Stimulated activated CD4-positive, alpha-beta T cell treated with anti-CD3 and anti-CD28 coated beads, TNF-alpha, amount 100 ng/mL, for 1 hour (primary cell): ENCODE measurements at regions not wholly inside any gene's neighbourhood (a gene's known extent, or its start where the extent isn't known, plus 50 kb on each side); places are given as distances from the start of the nearest gene placed in this dataset.
"Not testable (repeated sequence)": the region's sequence is repeated elsewhere in the genome, so short reads cannot be mapped to it uniquely, and the experiment has no call there.

ENCODE experiments used
- DNase-seq, 3 donors: peaks; one replicate each; pipeline ENCODE4 v3.0.0-alpha.2; 2020; ENCODE audit warnings: low read depth in 3 of 3, low spot score in 1 of 3

GRCh38 chr17:64773386-64773835 lies 111.3 kb upstream of the SMURF2 start:
- DNase-seq: no peak

GRCh38 chr17:64772845-64773299 lies 110.8 kb upstream of the SMURF2 start:
- DNase-seq: no peak

DNA sequence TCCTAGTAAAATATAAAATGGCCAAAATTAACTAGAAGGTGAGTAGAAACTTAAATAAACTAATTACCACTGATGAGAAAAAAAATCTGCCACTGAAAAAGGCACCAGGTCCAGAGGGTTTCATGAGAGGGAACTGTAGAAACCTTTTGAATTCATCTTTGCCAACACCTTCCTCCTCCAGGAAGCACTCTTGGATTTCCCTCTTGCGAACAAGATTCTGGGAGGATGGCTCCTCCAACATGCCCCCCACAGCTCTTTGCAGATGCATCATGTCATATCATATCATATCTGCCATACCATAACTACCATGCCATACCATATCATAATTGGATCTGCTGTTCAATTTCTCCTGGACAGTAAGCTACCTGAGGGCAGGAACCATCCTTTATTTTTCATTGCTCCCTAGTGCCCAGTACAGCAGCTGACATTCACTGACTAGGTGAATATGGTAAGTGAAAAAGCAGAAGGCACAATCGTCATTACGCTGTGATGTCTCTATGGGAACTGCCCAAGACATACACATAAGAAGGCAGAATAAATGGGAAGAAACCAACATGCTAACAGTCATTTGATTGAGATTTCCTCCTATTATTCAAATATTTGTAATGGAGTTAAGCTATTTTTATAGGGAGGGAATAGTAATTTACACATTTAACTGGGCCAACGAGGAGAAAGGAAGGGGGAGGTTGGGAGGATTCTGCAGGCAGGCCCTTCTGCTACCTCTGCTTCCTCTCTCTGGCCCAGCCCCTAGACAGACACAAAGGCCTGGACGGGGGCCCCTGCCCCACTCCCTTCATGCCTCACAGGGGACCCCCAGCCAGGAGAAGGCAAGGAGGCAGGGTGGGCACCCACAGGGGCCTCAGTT lies 110.1 kb upstream of the SMURF2 start:
- DNase-seq: no peak

DNA sequence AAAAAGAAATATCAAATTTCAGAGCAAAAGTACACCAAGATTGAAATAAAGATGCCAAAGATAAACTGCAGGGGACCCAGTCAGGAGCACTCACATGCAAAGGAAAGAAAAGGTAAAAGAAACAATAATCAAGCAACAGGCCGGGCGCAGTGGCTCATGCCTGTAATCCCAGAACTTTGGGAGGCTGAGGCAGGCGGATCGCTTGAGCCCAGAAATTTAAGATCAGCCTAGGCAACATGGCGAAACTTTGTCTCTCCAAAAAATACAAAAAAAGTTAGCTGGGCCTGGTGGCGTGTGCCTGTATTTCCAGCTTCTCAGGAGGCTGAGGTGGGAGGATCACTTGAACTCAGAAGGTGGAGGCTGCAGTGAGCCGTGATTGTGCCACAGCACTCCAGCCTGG lies 107.6 kb upstream of the SMURF2 start:
- DNase-seq: no peak

- no peak for DNase-seq
Observed at GRCh38 chr17:64767269-64767997, 105.3 kb upstream of the SMURF2 start.

- DNase-seq: no peak
Observed at GRCh38 chr17:64765191-64765889, 103.2 kb upstream of the SMURF2 start.

DNA sequence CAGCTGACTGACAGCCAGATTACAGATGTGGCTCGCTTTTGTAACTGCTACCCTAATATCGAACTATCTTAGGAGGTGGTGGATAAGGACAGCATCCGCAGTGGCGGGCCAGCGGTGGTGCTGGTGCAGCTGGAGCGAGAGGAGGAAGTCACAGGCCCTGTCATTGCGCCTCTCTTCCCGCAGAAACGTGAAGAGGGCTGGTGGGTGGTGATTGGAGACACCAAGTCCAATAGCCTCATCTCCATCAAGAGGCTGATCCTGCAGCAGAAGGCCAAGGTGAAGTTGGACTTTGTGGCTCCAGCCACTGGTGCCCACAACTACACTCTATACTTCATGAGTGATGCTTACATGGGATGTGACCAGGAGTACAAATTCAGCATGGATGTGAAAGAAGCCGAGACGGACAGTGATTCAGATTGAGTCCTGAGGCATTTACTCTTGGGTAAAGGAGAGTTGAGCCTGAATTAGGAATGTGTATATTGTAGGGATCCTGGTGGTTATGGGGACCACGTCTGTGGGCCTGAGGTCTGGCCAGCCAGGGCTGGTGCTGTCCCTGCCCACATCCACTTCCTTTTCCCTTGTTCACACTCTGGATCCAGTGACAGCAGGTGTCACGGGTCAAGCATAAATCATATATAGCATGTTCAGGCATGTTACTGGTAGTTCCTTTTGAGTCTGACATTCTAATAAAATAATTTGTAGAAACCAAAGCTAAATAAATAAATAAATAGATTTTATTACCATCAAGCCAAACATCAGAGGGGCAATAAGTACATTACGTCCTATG lies 89.0 kb upstream of the SMURF2 start:
- DNase-seq: no peak

GRCh38 chr17:64750478-64750877 lies 88.4 kb upstream of the SMURF2 start:
- no peak for DNase-seq

- no peak for DNase-seq
Observed at GRCh38 chr17:64749306-64749705, 87.2 kb upstream of the SMURF2 start.

DNA sequence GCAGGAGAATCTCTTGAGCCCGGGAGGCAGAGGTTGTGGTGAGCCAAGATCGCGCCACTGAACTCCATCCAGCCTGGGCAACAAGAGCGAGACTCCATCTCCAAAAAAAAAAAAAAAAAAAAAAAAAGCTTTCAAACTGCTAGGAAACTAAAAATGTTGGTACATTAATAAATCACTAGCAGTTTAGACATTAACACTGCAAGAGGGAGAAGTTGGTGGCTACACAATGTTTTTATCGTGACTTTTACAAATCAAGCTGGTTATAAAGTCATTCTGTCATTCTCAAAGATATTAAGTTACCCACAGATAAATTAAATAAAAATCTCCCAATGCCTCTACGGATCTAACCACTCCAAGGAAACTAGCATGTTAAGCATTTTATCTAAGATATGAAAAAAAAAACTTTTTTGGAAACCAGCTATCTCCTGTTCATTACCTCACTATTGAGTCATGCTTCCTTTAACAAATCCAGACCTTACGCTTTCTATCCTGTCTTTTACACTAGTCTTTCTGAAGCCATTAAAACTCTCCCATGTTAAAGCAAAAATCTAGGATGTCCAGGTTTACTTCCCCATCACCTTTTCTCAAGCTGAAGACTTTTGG lies 85.9 kb upstream of the SMURF2 start:
- DNase-seq: no peak

DNA sequence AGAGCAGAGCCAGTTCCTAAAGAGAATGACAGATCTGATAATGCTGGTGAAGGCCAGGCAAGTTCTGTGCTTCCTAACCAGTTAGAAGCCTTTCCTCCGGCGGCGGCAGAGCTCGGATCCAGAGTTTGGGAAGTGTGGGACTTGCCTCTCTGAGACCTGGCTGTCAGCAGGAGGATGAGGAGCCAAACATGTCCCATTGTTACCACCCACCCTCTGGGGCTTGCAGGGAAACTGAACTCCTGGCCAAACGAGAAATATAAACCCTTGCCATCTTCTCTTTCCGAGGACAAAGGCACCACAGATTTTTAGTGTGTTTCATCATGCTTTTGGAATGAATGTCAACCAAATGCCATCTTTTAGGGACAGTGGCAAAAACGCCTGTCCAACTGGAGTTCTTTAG lies 80.2 kb upstream of the SMURF2 start:
- DNase-seq: no peak

GRCh38 chr17:64741916-64742315 lies 79.8 kb upstream of the SMURF2 start:
- not testable (repeated sequence) for DNase-seq

DNA sequence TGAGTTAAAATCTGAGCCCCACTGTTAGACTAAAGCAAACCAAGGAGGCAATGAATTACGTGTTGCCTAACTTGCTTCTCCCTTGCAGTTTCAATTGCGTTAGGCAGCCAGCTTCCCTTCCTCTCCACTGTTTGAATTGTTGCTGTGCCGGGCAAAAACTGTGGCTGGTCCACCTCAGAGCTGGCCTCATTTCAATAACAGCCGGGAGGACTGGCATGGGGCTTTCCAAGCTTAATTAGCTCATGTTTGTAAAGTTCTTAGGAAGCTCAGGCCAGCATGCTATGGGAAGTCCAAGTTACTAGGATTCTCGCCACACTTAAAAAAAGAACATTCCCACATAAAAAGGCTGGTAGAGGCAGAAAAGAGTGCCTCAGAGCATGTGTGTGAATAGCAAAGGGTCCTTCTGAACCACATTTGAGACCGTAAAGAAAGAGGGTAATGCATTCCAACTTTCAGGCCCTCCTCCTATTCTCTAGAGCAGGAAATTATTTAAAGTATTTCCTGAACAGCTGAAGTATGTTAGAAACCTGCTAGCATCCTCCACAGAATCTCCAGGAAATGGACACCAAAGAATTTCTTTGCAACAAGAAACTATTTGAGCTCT lies 79.0 kb upstream of the SMURF2 start:
- no peak for DNase-seq

DNA sequence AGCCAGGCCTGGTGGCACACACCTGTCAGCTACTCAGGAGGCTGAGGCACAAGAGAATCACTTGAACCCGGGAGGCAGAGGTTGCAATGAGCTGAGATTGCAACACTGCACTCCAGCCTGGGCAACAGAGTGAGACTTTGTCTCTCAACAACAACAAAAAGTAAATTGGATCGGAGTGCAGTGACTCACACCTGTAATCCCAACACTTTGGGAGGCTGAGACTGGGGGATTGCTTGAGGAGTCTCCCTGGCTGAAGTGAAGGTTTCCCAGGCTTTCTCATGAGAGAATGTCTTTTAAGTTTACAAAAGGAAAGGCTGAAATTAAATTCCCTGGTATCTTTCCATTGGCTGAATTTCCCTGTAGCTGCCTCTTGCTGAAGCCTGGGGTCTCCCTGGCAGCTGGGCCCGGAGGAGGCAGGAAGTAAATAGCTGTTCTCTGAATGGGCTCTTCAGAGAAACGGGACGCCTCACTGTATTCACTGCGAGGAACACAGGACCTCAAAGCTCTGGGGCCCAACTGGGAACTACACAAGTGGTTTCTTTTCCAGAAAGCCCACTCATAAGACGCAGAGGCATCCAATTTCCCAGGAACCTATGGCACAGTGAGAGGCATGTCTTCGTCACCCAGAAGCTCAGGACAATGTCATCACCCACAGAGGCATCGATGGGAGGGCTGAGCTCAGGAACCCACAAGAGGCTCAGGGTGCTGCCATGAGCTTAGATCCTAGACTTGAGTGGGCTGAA lies 77.4 kb upstream of the SMURF2 start:
- DNase-seq: no peak

GRCh38 chr17:64736804-64737492 lies 74.8 kb upstream of the SMURF2 start:
- DNase-seq: peak in 2 of 3 donors; percentile 5 to 29

- DNase-seq: no peak
Observed at GRCh38 chr17:64732336-64733006, 70.4 kb upstream of the SMURF2 start.

- not testable (repeated sequence) for DNase-seq
Observed at GRCh38 chr17:64730023-64730422, 67.9 kb upstream of the SMURF2 start.

- no peak for DNase-seq
Observed at GRCh38 chr17:64729201-64729600, 67.1 kb upstream of the SMURF2 start.
